Fibroblast of upper back skin (primary cell): ENCODE measurements at regions not wholly inside any gene's neighbourhood (a gene's known extent, or its start where the extent isn't known, plus 50 kb on each side); places are given as distances from the start of the nearest gene placed in this dataset.
"Not testable (repeated sequence)": the region's sequence is repeated elsewhere in the genome, so short reads cannot be mapped to it uniquely, and the experiment has no call there.

Experiments
- DNase-seq: peaks from one replicate; pipeline ENCODE4 v3.0.0-alpha.2; 2013

DNA sequence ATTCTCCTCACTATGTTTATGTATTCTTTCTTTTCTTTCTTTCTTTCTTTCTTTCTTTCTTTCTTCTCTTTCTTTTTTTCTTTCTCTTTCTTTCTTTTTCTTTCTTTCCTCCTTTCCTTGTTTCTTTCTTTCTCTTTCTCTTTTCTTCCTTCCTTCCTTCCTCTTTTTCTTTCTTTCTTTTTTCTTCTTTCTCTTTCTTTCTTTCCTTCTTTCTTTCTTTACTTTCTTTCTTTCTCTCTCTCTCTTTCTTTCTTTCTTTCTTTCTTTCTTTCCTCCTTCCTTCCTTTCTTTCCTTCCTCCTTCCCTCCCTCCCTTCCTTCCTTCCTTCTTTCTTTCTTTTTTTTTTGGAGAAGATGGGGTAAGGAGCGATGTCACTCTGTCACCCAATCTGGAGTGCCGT, 1405.5 kb downstream of the SLITRK5 start:
- DNase-seq: no peak

DNA sequence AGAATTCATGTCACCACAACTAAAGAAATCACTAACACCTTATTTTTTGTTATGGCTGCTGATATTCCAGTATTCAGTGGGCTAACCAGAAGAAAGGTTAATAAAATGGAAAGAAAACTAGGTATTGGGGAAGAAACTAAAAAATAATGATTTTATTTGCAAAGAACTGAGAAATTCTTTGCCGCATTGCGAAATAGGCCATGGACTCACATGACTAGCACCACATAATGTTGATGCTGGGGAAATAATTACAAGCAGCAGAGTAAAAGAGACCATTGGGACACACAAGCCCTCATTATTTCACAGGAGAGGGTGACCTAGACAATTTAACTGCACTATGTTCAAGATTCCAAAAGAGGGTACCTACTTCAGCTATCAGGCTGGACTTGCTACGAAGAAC, 1411.5 kb downstream of the SLITRK5 start:
- no peak for DNase-seq

DNA sequence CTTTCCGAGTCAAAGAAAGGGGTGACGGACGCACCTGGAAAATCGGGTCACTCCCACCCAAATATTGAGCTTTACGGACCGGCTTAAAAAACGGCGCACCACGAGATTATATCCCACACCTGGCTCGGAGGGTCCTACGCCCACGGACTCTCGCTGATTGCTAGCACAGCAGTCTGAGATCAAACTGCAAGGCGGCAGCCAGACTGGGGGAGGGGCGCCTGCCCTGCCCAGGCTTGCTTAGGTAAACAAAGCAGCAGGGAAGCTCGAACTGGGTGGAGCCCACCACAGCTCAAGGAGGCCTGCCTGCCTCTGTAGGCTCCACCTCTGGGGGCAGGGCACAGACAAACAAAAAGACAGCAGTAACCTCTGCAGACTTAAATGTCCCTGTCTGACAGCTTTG, 1416.9 kb downstream of the SLITRK5 start:
- DNase-seq: not testable (repeated sequence)

DNA sequence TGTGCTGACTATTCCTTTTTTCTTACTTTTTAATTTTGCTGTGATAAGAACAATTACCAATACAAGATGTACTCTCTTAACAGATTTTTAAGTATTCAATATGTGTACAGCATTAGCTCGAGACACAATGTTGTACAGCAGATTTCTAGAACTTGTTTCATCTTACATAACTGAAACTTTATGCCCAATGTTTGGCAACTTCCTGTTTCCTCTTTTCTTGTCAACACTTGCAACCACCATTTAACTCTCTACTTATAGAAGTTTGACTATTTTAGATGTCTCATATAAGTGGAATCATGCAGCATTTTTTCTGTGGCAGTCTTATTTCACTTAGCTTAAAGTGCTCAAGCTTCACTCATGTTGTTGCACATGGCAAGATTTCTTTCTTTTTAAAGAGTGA, 1426.8 kb downstream of the SLITRK5 start:
- DNase-seq: no peak

DNA sequence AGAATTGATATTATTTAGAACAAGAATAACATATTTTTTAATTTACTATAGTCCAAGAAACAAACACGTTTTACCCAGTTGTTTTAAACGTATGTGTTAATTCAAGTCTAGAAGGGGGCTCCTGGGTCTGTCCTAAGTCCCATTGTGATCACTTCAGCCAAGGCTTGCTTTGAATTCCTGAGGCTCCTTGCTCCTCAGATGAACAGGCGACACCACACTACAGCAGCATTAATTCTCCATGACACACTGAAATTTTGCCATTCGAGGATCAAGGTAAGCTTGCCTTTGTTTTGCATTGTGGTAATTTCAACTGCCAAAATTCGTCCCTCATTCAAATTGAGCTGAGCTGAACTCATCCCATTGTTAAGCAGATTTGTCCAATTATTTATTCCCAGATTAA, 1442.6 kb downstream of the SLITRK5 start:
- DNase-seq: no peak

DNA sequence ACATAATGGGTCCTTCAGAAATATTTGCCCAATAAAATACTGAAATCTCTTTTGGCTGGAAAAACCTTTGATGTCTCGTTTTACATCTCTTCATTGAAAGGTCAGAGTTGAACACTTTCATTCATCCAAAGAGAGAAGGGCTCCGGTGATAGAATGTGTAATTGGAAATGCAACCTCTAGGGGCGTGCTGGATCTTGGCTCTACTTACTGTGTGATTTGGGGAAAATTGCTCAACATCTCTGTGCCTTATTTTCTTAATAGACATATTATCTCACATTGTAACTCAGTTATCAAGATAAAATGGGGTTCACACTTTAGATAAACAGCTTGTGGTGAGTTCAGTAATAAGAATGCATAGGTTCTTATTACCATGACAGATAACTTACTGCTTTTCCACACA, 1444.1 kb downstream of the SLITRK5 start:
- no peak for DNase-seq

DNA sequence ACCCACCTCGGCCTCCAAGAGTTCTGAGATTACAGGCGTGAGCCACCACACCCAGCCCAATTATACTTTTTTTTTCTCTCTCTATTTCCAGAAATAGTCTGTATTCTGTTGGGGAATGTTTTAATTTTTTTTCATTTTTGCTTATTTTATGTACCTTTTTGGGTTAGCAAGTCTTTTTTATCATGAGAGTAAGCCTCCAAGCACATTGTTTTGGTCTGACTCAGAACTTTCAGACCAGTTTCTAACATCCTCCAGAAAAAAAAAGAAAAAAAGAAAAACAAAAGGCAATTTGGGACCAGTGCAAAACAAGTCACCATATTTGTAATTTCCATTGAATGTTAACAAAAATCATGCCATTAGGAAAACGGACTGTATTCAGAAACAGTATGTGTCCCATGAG, 1465.5 kb downstream of the SLITRK5 start:
- no peak for DNase-seq

DNA sequence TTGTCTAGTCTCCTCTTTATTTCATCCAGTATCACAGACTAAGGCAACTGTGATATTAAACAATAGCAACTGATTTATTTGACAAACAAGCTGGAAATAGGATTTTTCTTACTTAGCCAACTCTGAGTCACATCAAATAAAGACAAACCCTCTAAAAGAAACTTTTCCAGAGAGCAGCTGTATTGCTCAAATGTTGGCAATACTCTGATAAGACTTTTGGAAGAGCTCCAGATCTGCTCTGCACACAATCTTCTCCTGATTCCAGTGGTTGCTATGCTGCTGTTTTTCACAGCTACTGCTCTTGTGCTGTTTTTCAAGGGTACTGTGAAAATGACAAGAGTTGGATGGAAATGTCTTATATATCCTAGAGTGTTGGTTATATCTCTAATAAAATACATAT, 1479.2 kb downstream of the SLITRK5 start:
- peak; percentile 20 for DNase-seq

DNA sequence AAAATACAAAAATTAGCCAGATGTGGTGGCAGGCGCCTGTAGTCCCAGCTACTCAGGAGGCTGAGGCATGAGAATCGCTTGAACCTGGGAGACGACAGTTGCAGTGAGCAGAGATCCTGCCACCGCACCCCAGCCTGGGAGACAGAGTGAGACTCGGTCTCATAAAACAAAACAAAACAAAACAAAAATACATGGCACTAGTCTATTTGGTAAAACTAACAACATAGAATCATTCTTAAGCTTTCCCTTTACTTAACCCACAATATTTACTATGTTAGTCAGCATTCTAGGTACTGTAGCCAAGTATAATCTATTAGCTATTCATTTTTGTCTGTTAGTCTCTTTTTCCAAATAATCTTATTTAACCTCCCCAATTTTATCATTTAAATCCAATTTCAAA, 1482.8 kb downstream of the SLITRK5 start:
- no peak for DNase-seq

DNA sequence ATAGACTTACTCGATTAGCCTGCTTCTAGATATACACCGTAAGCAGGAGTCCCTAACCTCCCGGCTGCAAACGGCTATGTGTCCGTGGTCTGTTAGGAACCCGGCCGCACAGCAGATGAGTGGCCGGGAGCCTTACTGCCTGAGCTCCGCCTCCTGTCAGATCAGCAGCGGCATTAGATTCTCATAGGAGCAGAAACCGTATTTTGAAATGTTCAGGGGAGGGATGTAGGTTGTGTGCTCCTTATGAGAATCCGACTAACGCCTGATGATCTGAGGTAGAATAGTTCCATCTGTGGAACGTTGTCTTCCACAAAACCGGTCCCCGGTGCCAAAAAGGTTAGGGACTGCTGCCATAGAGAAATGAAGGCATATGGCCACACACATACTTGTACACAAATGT, 1491.9 kb downstream of the SLITRK5 start:
- DNase-seq: no peak

DNA sequence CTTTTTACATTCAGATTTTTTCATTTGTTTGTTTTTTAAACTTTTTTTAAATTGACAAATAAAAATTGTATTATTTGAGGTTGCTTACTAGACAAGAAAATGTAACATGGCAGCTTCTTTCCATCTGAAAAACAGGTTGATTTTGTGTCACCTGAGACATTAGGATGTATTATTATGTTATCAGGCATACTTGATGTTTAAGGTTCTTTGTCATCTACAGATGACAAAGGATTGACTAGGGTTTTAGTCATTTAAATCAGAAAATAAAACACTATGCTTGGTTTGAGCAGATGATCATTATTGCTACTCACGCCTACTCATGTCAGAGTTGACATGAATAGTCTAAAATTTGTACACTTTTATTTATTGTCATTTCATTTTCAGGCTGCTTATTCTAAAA, 1494.5 kb downstream of the SLITRK5 start:
- DNase-seq: no peak

DNA sequence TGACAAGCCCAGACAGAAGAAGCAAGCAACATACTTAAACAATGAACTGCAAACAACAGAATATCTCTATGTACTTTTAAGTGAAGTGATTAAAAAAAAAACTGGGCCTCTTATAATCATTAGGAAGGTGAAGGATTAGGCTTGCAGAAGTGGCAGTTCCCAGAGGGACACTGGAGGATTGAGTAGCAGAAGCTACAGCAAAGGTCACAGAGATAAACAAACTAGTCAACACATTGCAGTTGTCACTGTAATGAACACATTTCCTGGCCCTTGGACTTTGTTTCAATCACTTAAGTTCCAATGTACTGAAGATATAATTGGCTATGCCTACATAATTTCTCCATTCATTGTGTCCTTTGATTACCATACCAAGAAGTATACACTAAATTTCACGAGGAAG, 1498.8 kb downstream of the SLITRK5 start:
- no peak for DNase-seq

DNA sequence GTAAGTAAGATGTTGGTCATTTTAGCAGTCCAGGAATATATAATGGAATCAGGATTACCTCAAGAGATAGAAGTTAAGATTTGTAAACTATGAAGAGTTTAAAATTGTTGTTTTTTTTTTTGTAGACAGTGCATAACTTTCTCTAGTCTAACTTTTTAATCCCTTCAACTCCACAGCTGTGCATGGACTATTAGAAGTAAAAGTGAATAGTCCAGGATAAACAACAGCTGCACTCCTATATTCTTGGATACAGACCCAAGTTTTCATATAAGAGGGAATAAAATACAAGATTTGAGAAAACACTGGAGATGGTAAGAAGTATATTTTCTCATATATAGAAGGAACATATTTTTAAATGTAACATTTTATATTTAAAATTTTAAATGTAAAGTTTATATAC, 1509.9 kb downstream of the SLITRK5 start:
- DNase-seq: no peak

DNA sequence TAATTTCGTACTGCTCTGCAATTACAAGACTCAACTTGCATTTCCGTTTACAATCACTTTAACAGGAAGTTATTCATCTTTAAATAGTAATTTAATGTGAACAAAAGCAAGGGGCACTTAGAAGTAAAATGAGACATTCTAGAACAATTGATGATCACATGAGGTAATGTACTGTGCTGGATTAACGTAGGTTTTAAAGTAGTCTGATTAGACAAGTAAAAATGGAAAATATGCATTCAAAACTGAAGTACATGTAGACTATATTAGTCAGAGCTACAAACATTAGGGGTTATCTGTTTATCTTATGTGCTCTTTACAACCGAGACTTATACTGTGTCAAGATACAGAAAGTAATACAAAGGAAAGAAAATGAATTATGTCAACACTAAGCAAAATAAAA, 1528.0 kb downstream of the SLITRK5 start:
- DNase-seq: no peak

DNA sequence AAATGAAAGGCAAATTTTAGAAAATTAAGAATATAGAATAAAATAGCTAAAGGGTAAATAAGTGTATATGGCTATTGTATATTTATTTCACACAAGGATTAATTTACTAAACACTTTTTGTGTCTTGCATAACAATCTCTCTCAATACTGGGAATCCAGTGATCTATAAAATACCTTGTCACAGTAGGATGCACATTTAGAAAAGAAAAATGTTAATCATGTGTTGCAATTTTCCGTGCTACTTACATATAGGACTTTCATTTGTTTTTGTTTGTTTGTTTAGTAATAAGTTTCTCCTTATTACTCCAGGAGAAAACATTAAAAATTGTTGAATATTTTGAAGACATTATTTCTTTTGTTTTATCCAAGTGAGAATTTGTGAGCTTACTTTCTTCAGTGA, 1533.3 kb downstream of the SLITRK5 start:
- no peak for DNase-seq

DNA sequence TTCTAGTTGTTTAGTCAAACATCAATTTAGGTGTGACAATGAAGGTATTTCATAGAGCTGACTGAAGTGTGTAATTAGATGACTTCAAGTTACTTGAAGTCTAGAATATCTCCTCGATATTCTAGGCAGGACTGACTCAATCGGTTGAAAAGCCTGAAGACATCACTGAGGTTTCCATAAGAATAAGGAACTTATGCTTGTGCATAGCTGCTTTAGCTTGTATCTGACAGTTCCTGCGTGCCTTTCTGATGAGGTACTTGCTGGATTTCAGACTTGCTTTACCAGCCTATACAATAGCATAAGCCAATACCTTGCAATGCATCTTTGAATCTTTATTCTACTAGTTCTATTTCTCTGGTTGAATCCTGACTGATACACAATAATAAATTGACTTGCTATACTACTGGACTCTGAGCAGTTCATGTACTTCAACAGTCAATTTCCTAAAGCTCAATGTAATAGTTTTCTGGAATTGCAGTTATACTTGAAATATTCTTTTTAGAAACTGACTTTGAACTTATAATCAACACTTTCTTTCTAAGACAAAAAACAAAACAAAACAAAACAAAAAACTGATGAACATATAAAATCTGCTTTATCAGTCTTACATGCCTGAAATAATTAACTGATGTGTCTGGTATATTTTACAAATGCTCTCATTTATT, 1534.8 kb downstream of the SLITRK5 start:
- DNase-seq: peak; percentile 16

DNA sequence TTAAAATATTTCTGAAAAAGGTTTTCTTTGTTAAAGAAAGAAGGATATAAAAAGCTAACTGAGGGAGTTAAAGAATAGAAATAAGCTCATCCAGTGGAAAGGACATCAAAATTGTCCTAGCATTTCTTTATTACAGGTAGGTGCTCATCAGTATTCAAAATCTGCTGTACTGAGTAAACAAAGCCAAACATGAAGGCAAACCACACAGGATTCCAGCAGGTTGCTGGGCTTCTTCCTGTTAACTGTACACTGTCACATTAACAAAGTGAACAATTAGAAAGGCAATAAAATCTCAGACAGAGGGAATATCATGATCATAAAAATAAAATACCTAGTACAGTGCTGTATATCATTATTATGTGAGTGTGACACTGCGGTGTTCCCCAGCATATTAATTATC, 1541.0 kb downstream of the SLITRK5 start:
- DNase-seq: no peak

DNA sequence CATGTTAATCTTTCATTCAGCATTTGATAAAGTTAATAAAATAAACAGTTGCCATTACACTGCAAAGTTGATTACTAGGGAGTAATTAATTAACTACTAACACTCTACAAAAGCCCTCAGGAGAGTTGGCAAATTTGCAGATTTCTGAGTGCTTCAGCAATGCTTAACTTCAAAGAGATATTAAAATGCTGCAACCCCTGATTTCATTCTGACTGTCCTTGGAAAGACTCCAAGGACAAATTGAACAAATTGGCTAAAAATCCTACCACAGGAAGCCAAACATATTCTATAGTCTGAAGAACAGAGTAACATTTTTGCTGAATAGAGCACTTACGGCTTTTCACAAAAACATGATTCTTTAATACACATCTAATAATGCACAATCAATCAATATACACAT, 1543.0 kb downstream of the SLITRK5 start:
- DNase-seq: no peak

DNA sequence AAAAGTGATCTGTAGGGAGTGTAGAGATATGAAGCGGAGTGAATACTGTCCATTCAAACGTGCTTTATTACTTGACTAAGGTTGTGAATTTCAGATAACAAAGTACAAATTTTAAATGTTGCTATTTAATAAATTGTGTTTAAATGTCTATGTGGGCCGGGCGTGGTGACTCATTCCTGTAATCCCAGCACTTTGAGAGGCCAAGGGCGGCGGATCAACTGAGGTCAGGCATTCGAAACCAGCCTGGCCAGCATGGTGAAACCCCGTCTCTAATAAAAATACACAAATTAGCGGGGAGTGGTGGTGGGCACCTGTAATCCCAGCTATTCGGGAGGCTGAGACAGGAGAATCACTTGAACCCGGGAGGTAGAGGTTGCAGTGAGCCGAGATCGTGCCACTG, 1544.1 kb downstream of the SLITRK5 start:
- DNase-seq: not testable (repeated sequence)

DNA sequence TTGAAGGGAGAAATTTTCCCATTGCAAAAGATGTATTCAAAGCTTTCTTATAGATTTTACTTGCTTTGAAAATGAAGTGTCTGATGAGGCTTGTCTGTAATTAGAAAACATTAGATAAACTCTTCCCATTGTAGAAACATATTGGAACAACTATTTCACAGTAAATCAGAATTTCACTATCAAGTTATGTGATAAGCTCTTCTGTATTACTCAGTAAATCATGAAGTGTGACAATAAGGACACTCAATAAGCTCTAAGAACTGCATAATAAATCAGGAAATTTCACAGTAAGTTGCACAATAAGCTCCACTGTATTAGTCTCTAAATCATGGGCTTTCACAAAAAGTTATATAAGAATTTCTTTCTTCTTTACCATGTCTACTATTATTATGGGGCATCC, 1546.6 kb downstream of the SLITRK5 start:
- no peak for DNase-seq

DNA sequence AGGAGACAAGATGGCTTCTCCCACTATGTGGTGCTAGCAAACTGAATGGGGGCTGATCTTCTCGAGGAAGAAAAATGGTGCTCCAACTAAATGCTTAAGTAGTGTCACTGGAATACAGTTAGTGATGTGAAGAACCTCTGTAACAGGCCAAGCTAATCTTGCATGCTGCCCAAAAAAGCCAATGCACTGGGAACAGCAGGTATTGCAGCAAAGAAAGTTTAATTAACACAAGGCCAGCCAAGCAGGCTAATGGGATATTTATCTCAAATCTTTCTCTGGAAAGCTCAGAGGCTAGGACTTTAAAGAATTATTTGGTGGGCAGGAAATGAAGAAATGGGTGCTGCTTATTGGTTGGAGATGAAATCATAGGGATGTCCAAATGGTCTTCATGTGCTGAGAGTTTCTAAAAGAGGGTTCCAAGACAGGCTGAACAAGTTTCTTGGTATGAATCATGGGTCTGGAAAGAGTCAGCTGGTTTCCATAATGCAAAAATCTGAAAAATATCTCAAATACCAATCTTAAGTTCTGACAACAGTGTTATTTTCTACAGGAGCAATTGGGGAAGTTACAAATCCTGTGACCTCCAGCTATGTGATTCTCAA, 1550.5 kb downstream of the SLITRK5 start:
- peak; percentile 20 for DNase-seq

DNA sequence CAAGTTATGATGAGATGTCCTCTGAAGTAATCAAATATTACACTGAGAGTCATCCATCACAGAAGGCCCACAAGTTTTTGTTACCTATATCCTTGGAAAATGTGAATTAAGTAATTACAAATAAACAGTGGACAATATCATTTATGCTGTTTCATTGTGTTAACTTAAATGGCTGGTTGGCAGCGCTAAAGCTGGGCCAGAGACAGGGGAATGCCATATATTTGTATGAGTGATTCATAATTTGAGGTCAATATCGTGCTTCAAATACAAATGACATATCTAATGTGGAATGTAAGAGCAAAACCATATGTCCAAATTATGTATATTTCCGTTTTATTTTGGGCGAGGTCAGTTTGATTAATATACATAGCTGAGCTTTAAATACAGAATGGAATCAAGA, 1556.2 kb downstream of the SLITRK5 start:
- peak; percentile 59 for DNase-seq

DNA sequence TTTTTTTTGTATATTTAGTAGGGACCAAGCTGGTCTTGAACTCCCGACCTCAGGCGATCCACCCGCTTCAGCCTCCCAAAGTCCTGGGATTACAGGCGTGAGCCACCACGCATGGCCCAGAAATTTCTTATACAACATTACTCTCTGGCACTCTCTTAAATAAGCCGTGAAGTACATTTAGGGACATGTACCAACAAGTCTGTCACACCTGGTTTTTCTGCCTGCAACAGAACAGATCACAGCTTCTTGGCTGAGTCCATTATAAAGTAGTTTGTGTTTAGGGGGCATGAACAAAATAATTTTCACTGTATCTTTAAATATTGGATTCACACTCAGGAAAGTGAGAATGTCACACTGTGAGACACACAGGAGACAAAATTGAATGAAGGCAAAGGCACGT, 1567.3 kb downstream of the SLITRK5 start:
- no peak for DNase-seq

DNA sequence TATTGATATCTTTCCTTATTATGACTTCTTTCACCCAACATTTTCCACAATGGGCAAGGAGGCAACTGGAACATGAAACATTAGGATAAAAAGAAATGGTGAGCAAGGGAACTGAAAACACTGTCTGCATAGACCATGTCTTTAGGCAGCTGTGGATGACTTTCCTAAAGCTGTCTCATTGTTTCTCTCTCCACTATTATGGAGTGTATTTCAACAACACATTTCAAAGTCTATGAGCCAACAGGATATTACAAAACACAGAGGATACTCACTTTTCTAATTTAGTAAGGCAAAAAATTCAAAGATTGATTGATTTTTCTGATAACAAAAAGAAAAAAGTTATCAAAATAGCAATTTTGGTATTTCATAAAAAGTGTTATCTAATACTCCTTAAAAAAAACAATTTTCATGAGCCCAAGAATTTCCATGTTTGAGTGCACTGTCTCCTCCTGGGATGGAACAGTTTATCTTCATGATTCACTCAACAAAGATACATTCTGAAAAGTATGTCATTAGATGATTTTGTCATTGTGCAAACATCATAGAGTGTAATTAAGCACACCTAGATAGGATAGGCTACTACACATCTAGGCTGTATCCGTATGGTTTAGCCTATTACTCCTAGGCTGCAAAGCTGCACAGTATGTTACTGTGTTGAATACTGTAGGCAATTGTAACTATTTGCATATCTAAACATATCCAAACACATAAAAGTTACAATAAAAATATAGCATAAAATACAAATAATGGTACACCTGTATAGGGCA, 1568.4 kb downstream of the SLITRK5 start:
- no peak for DNase-seq
